ENCODE measurements at regions not wholly inside any gene's neighbourhood (a gene's known extent, or its start where the extent isn't known, plus 50 kb on each side); places are given as distances from the start of the nearest gene placed in this dataset.

- Histone ChIP-seq H3F3A (ENCODE audit: insufficient read depth, low read length, poor library complexity, severe bottlenecking) (no peaks in the 10 kb centered on the region), H3K9me2 (ENCODE audit: insufficient read depth, low read length) (no peaks in the 10 kb centered on the region), H3K27ac (ENCODE audit: low read length) (peak overlapping the region; percentile 1), H3K4me2 (ENCODE audit: low read length) (no peak overlapping the region), H4K20me1 (ENCODE audit: insufficient read depth) (no peaks in the 10 kb centered on the region), H3K9me3 (ENCODE audit: low read length) (no peaks in the 10 kb centered on the region), H3K36me3 (ENCODE audit: insufficient read depth, low read length) (no peaks in the 10 kb centered on the region), H3K4me3 (ENCODE audit: low read length) (no peak overlapping the region), H3K9ac (ENCODE audit: low read length) (no peak overlapping the region), H3K79me2 (replicated peaks; ENCODE audit: insufficient read depth, low read length) (no peaks in the 10 kb centered on the region), H2AFZ (ENCODE audit: low read depth, low read length) (no peak overlapping the region), H3K27me3 (ENCODE audit: insufficient read depth, low read depth, low read length) (no peaks in the 10 kb centered on the region)
- peak; percentile 16 for TF ChIP-seq REST (IDR thresholded peaks at IDR 0.05; ENCODE audit: borderline replicate concordance)
- no peak for TF ChIP-seq TAF1 (IDR thresholded peaks at IDR 0.05; ENCODE audit: low read depth)
- no peak for TF ChIP-seq SMC3 (conservative IDR thresholded peaks at IDR 0.05; ENCODE audit: poor library complexity)
- no peak for TF ChIP-seq CTCF (IDR thresholded peaks at IDR 0.05; ENCODE audit: poor library complexity, severe bottlenecking)
- TF ChIP-seq MXI1 (conservative IDR thresholded peaks at IDR 0.05; ENCODE audit: poor library complexity, severe bottlenecking): no peak
- TF ChIP-seq POLR2AphosphoS5 (IDR thresholded peaks at IDR 0.05): peak; percentile 71
- TF ChIP-seq RAD21 (conservative IDR thresholded peaks at IDR 0.05): peak; percentile 24
- no peak for TF ChIP-seq EZH2 (IDR thresholded peaks at IDR 0.05; ENCODE audit: borderline replicate concordance, insufficient read depth, low read length, poor library complexity, severe bottlenecking)
- peak; percentile 85 for TF ChIP-seq EP300 (conservative IDR thresholded peaks at IDR 0.05; ENCODE audit: poor library complexity, severe bottlenecking)
These were observed 424.4 kb downstream of the C3orf38 start for GRCh38 chr3:88574146-88574545.

GRCh38 chr3:88584451-88584850 lies 434.7 kb downstream of the C3orf38 start:
- no peak overlapping the region for H3K9ac ChIP-seq (ENCODE audit: low read length)
- H3K27me3 ChIP-seq (ENCODE audit: insufficient read depth, low read depth, low read length): no peaks in the 10 kb centered on the region
- no peaks in the 10 kb centered on the region for H3K9me2 ChIP-seq (ENCODE audit: insufficient read depth, low read length)
- no peak overlapping the region for H3K4me2 ChIP-seq (ENCODE audit: low read length)
- no peak for TF ChIP-seq REST (IDR thresholded peaks at IDR 0.05; ENCODE audit: borderline replicate concordance)
- no peak for TF ChIP-seq RAD21 (conservative IDR thresholded peaks at IDR 0.05)
- no peak for TF ChIP-seq SMC3 (conservative IDR thresholded peaks at IDR 0.05; ENCODE audit: poor library complexity)
- no peak for TF ChIP-seq POLR2AphosphoS5 (IDR thresholded peaks at IDR 0.05)
- no peak for TF ChIP-seq EZH2 (IDR thresholded peaks at IDR 0.05; ENCODE audit: borderline replicate concordance, insufficient read depth, low read length, poor library complexity, severe bottlenecking)
- no peak for TF ChIP-seq MXI1 (conservative IDR thresholded peaks at IDR 0.05; ENCODE audit: poor library complexity, severe bottlenecking)
- no peak for TF ChIP-seq TAF1 (IDR thresholded peaks at IDR 0.05; ENCODE audit: low read depth)
- TF ChIP-seq CTCF (IDR thresholded peaks at IDR 0.05; ENCODE audit: poor library complexity, severe bottlenecking): no peak
- no peak for TF ChIP-seq EP300 (conservative IDR thresholded peaks at IDR 0.05; ENCODE audit: poor library complexity, severe bottlenecking)
- H3K9me3 ChIP-seq (ENCODE audit: low read length): no peaks in the 10 kb centered on the region
- no peaks in the 10 kb centered on the region for H4K20me1 ChIP-seq (ENCODE audit: insufficient read depth)
- no peaks in the 10 kb centered on the region for H3K79me2 ChIP-seq (replicated peaks; ENCODE audit: insufficient read depth, low read length)
- no peak overlapping the region for H3K27ac ChIP-seq (ENCODE audit: low read length)
- H3F3A ChIP-seq (ENCODE audit: insufficient read depth, low read length, poor library complexity, severe bottlenecking): no peaks in the 10 kb centered on the region
- no peak overlapping the region for H2AFZ ChIP-seq (ENCODE audit: low read depth, low read length)
- no peaks in the 10 kb centered on the region for H3K36me3 ChIP-seq (ENCODE audit: insufficient read depth, low read length)
- no peak overlapping the region for H3K4me3 ChIP-seq (ENCODE audit: low read length)

All from neural cell (in vitro differentiated cells).